ENCODE measurements at regions not wholly inside any gene's neighbourhood (a gene's known extent, or its start where the extent isn't known, plus 50 kb on each side); places are given as distances from the start of the nearest gene placed in this dataset.

DNA sequence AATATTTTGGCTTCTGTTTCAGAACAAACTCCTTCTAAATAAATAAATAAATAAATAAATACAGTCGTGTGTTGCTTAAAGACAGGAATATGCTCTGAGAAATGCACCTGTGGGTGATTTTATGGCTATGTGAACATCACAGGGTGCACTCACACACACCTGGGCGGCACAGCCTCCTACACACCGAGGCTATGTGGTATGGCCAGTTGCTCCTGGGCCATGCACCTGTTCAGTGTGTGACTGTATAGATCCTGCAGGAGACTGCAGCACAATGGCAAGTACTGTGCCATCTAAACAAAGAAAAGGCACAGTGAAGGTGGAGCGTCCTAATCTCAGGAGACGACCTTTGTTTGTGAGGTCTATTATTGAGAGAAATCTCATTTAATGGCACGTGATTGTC, 1281.1 kb downstream of the TBC1D22A start:
- TF ChIP-seq POLR2A (IDR thresholded peaks at IDR 0.05), result no peak
- TF ChIP-seq, protein P1, sequence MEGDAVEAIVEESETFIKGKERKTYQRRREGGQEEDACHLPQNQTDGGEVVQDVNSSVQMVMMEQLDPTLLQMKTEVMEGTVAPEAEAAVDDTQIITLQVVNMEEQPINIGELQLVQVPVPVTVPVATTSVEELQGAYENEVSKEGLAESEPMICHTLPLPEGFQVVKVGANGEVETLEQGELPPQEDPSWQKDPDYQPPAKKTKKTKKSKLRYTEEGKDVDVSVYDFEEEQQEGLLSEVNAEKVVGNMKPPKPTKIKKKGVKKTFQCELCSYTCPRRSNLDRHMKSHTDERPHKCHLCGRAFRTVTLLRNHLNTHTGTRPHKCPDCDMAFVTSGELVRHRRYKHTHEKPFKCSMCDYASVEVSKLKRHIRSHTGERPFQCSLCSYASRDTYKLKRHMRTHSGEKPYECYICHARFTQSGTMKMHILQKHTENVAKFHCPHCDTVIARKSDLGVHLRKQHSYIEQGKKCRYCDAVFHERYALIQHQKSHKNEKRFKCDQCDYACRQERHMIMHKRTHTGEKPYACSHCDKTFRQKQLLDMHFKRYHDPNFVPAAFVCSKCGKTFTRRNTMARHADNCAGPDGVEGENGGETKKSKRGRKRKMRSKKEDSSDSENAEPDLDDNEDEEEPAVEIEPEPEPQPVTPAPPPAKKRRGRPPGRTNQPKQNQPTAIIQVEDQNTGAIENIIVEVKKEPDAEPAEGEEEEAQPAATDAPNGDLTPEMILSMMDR (IDR thresholded peaks at IDR 0.05), result no peak

Measured in adrenal gland (tissue), 5 donors.